GM04503 (cell line): ENCODE measurements at regions not wholly inside any gene's neighbourhood (a gene's known extent, or its start where the extent isn't known, plus 50 kb on each side); places are given as distances from the start of the nearest gene placed in this dataset.

Source experiments
- DNase-seq: peaks from one replicate; pipeline ENCODE4 v3.0.0-alpha.2; 2012; ENCODE audit warnings: low read depth

- no peak for DNase-seq
Observed at GRCh38 chr1:67991546-67991945, 58.9 kb downstream of the DIRAS3 start.

GRCh38 chr1:67988066-67988465, 62.4 kb downstream of the DIRAS3 start:
- DNase-seq, result no peak

GRCh38 chr1:67987046-67987799, 63.2 kb downstream of the DIRAS3 start:
- DNase-seq, result peak; percentile 88

- no peak for DNase-seq
Observed at GRCh38 chr1:67983867-67984266, 66.6 kb downstream of the DIRAS3 start.

GRCh38 chr1:67980028-67980427, 70.4 kb downstream of the DIRAS3 start:
- DNase-seq, result no peak

- no peak for DNase-seq
Observed at GRCh38 chr1:67979532-67979931, 70.9 kb downstream of the DIRAS3 start.

GRCh38 chr1:67978890-67979516, 71.4 kb downstream of the DIRAS3 start:
- peak; percentile 26 for DNase-seq

GRCh38 chr1:67977756-67978155, 72.7 kb downstream of the DIRAS3 start:
- no peak for DNase-seq

GRCh38 chr1:67973051-67973450, 77.4 kb downstream of the DIRAS3 start:
- no peak for DNase-seq

- DNase-seq, result peak; percentile 73
Observed at GRCh38 chr1:67970088-67970487, 80.3 kb downstream of the DIRAS3 start.

GRCh38 chr1:67969446-67969845, 81.0 kb downstream of the DIRAS3 start:
- DNase-seq, result no peak

- DNase-seq, result no peak
Observed at GRCh38 chr1:67966666-67967009, 83.8 kb downstream of the DIRAS3 start.

GRCh38 chr1:67965995-67966665, 84.3 kb downstream of the DIRAS3 start:
- DNase-seq, result no peak

- DNase-seq, result no peak
Observed at GRCh38 chr1:67963263-67963662, 87.2 kb downstream of the DIRAS3 start.

- no peak for DNase-seq
Observed at GRCh38 chr1:67960766-67961165, 89.7 kb downstream of the DIRAS3 start.

- no peak for DNase-seq
Observed at GRCh38 chr1:67958472-67958871, 92.0 kb downstream of the DIRAS3 start.

GRCh38 chr1:67957066-67957465, 93.4 kb downstream of the DIRAS3 start:
- DNase-seq, result no peak

- DNase-seq, result no peak
Observed at GRCh38 chr1:67956116-67956515, 94.3 kb downstream of the DIRAS3 start.

GRCh38 chr1:67955591-67955990, 94.8 kb downstream of the DIRAS3 start:
- DNase-seq, result no peak

GRCh38 chr1:67953301-67953700, 97.1 kb downstream of the DIRAS3 start:
- no peak for DNase-seq

- DNase-seq, result no peak
Observed at GRCh38 chr1:67952071-67952470, 98.4 kb downstream of the DIRAS3 start.

- DNase-seq, result no peak
Observed at GRCh38 chr1:67951014-67951413, 99.4 kb downstream of the DIRAS3 start.
